ENCODE measurements at regions not wholly inside any gene's neighbourhood (a gene's known extent, or its start where the extent isn't known, plus 50 kb on each side); places are given as distances from the start of the nearest gene placed in this dataset.

GRCh38 chr7:66413379-66414114 is 208.4 kb downstream of the TPST1 start:
- ChIA-PET CTCF (interaction anchor here (0.5 to 1.7 kb wide), 9 partner anchors 8 to 600 kb away, joined by 3 to 5 read pairs (median 4); no protein-coding TSS in a partner anchor), POLR2A (interaction anchor here (0.6 to 1.3 kb wide), 5 partner anchors 79 to 1375 kb away, joined by 3 to 5 read pairs (median 4); partner anchors contain the start of gene KCTD7 (in 1 of the 2))
- H3K27ac Mint-ChIP-seq = peak overlapping the region in 1 of 2 donors; percentile 44
- Histone ChIP-seq H3K27ac (ENCODE audit: low read length) (peak overlapping the region; percentile 28), H3K4me1 (ENCODE audit: control insufficient read depth in 1 of 2, extremely low read depth in 1 of 2, insufficient read depth in 2 of 2, low read length in 2 of 2) (peaks cover 4 to 18% of the 10 kb centered on the region in 2 experiments), H3K4me3 (ENCODE audit: control insufficient read depth in 1 of 2, extremely low read depth in 1 of 2, low read length in 1 of 2) (peak overlapping the region; percentile 53 to 90), H3K36me3 (ENCODE audit: control insufficient read depth in 2 of 2, extremely low read depth in 1 of 2, insufficient read depth in 1 of 2, low read length in 1 of 2) (peaks cover 0 to 2% of the 10 kb centered on the region in 2 donors), H3K27me3 (replicated peaks in 1 of 2; ENCODE audit: control insufficient read depth in 2 of 2, extremely low read depth in 1 of 2, insufficient read depth in 2 of 2, low read length in 1 of 2) (no peaks in the 10 kb centered on the region), H3K9me3 (no peaks in the 10 kb centered on the region)
- H3K4me3 Mint-ChIP-seq = peak overlapping the region; percentile 71 to 82 (median 76)
- H3K27me3 Mint-ChIP-seq = no peaks in the 10 kb centered on the region
- H3K9me3 Mint-ChIP-seq = no peaks in the 10 kb centered on the region
- ATAC-seq (replicated peaks in 1 of 4) (peak; percentile 77 to 90 (median 84)), DNase-seq (peak; percentile 61 to 89 (median 84))
- WGBS (ENCODE audit: insufficient coverage) = 9% methylated on average over 44 of the region's 49 CpGs
- H3K4me1 Mint-ChIP-seq = peaks cover 8 to 15% (median 15%) of the 10 kb centered on the region in 3 donors
- peaks cover 10% of the 10 kb centered on the region for H3K36me3 Mint-ChIP-seq

- H3K4me1 Mint-ChIP-seq = peaks cover 8 to 15% (median 15%) of the 10 kb centered on the region in 3 donors
- H3K27me3 Mint-ChIP-seq = no peaks in the 10 kb centered on the region
- no peak for ATAC-seq (replicated peaks in 1 of 4)
- WGBS (ENCODE audit: insufficient coverage) = 80% methylated on average over 2 of the region's 4 CpGs
- H3K4me1 ChIP-seq (ENCODE audit: control insufficient read depth in 1 of 2, extremely low read depth in 1 of 2, insufficient read depth in 2 of 2, low read length in 2 of 2) = peaks cover 4 to 18% of the 10 kb centered on the region in 2 experiments
- H3K9me3 ChIP-seq = no peaks in the 10 kb centered on the region
- H3K9me3 Mint-ChIP-seq = no peaks in the 10 kb centered on the region
- H3K27ac ChIP-seq (ENCODE audit: low read length) = no peak overlapping the region
- no peak overlapping the region for H3K4me3 Mint-ChIP-seq
- no peak overlapping the region for H3K27ac Mint-ChIP-seq
- ChIA-PET POLR2A (no interaction called here), CTCF (no interaction called here)
- no peaks in the 10 kb centered on the region for H3K36me3 ChIP-seq (ENCODE audit: control insufficient read depth in 2 of 2, extremely low read depth in 1 of 2, insufficient read depth in 1 of 2, low read length in 1 of 2)
- no peak overlapping the region for H3K4me3 ChIP-seq (ENCODE audit: control insufficient read depth in 1 of 2, extremely low read depth in 1 of 2, low read length in 1 of 2)
- peaks cover 3% of the 10 kb centered on the region for H3K36me3 Mint-ChIP-seq
- H3K27me3 ChIP-seq (replicated peaks in 1 of 2; ENCODE audit: control insufficient read depth in 2 of 2, extremely low read depth in 1 of 2, insufficient read depth in 2 of 2, low read length in 1 of 2) = no peaks in the 10 kb centered on the region
- DNase-seq = no peak
Observed at GRCh38 chr7:66415659-66416265, 210.6 kb downstream of the TPST1 start.

- Mint-ChIP-seq H3K36me3 (peaks cover 7% of the 10 kb centered on the region), H3K4me1 (peaks cover 8 to 12% (median 11%) of the 10 kb centered on the region in 3 donors), H3K9me3 (no peaks in the 10 kb centered on the region), H3K27me3 (no peaks in the 10 kb centered on the region), H3K27ac (no peak overlapping the region), H3K4me3 (no peak overlapping the region)
- H3K4me3 ChIP-seq (ENCODE audit: control insufficient read depth in 1 of 2, extremely low read depth in 1 of 2, low read length in 1 of 2) = no peak overlapping the region
- ATAC-seq (replicated peaks in 1 of 4) = no peak
- CTCF ChIA-PET = interaction anchor here in 1 of 2 donors (0.6 kb wide), 1 partner anchor 12 kb away, joined by 4 read pairs; no protein-coding TSS in a partner anchor
- POLR2A ChIA-PET = no interaction called here
- H3K27ac ChIP-seq (ENCODE audit: low read length) = no peak overlapping the region
- no peak for DNase-seq
- H3K4me1 ChIP-seq (ENCODE audit: control insufficient read depth in 1 of 2, extremely low read depth in 1 of 2, insufficient read depth in 2 of 2, low read length in 2 of 2) = peaks cover 4 to 12% of the 10 kb centered on the region in 2 experiments
- H3K9me3 ChIP-seq = no peaks in the 10 kb centered on the region
- no peaks in the 10 kb centered on the region for H3K27me3 ChIP-seq (replicated peaks in 1 of 2; ENCODE audit: control insufficient read depth in 2 of 2, extremely low read depth in 1 of 2, insufficient read depth in 2 of 2, low read length in 1 of 2)
- no peaks in the 10 kb centered on the region for H3K36me3 ChIP-seq (ENCODE audit: control insufficient read depth in 2 of 2, extremely low read depth in 1 of 2, insufficient read depth in 1 of 2, low read length in 1 of 2)
- no CpG with 5 or more reads among the region's 3 CpGs for WGBS (ENCODE audit: insufficient coverage)
Observed at GRCh38 chr7:66418537-66418936, 210.1 kb upstream of the KCTD7 start.

GRCh38 chr7:66419210-66419609 is 209.5 kb upstream of the KCTD7 start:
- H3K4me3 Mint-ChIP-seq = no peak overlapping the region
- H3K27me3 Mint-ChIP-seq = no peaks in the 10 kb centered on the region
- no peaks in the 10 kb centered on the region for H3K27me3 ChIP-seq (replicated peaks in 1 of 2; ENCODE audit: control insufficient read depth in 2 of 2, extremely low read depth in 1 of 2, insufficient read depth in 2 of 2, low read length in 1 of 2)
- no peak overlapping the region for H3K27ac ChIP-seq (ENCODE audit: low read length)
- ChIA-PET POLR2A (interaction anchor here in 1 of 2 donors (0.6 to 0.7 kb wide), 2 partner anchors 321 to 358 kb away, joined by 3 to 7 read pairs; no protein-coding TSS in a partner anchor), CTCF (interaction anchor here in 1 of 2 donors (0.6 kb wide), 1 partner anchor 12 kb away, joined by 4 read pairs; no protein-coding TSS in a partner anchor)
- no peak overlapping the region for H3K4me3 ChIP-seq (ENCODE audit: control insufficient read depth in 1 of 2, extremely low read depth in 1 of 2, low read length in 1 of 2)
- H3K9me3 Mint-ChIP-seq = no peaks in the 10 kb centered on the region
- peaks cover 0 to 5% of the 10 kb centered on the region in 2 experiments for H3K4me1 ChIP-seq (ENCODE audit: control insufficient read depth in 1 of 2, extremely low read depth in 1 of 2, insufficient read depth in 2 of 2, low read length in 2 of 2)
- DNase-seq = no peak
- H3K36me3 ChIP-seq (ENCODE audit: control insufficient read depth in 2 of 2, extremely low read depth in 1 of 2, insufficient read depth in 1 of 2, low read length in 1 of 2) = no peaks in the 10 kb centered on the region
- peaks cover 10% of the 10 kb centered on the region for H3K36me3 Mint-ChIP-seq
- peaks cover 2 to 7% (median 5%) of the 10 kb centered on the region in 3 donors for H3K4me1 Mint-ChIP-seq
- no peak for ATAC-seq (replicated peaks in 1 of 4)
- no CpG with 5 or more reads among the region's 3 CpGs for WGBS (ENCODE audit: insufficient coverage)
- no peak overlapping the region for H3K27ac Mint-ChIP-seq
- H3K9me3 ChIP-seq = no peaks in the 10 kb centered on the region

- Mint-ChIP-seq H3K4me3 (no peak overlapping the region), H3K36me3 (peaks cover 29% of the 10 kb centered on the region), H3K27ac (no peak overlapping the region), H3K4me1 (no peaks in the 10 kb centered on the region), H3K9me3 (no peaks in the 10 kb centered on the region), H3K27me3 (no peaks in the 10 kb centered on the region)
- no peaks in the 10 kb centered on the region for H3K27me3 ChIP-seq (replicated peaks in 1 of 2; ENCODE audit: control insufficient read depth in 2 of 2, extremely low read depth in 1 of 2, insufficient read depth in 2 of 2, low read length in 1 of 2)
- ChIA-PET POLR2A (no interaction called here), CTCF (interaction anchor here in 1 of 2 donors (0.9 kb wide), 1 partner anchor 9 kb away, joined by 3 read pairs; no protein-coding TSS in a partner anchor)
- no peaks in the 10 kb centered on the region for H3K9me3 ChIP-seq
- H3K4me1 ChIP-seq (ENCODE audit: control insufficient read depth in 1 of 2, extremely low read depth in 1 of 2, insufficient read depth in 2 of 2, low read length in 2 of 2) = no peaks in the 10 kb centered on the region
- no peak overlapping the region for H3K27ac ChIP-seq (ENCODE audit: low read length)
- no peaks in the 10 kb centered on the region for H3K36me3 ChIP-seq (ENCODE audit: control insufficient read depth in 2 of 2, extremely low read depth in 1 of 2, insufficient read depth in 1 of 2, low read length in 1 of 2)
- no peak for ATAC-seq (replicated peaks in 1 of 4)
- DNase-seq = no peak
- no peak overlapping the region for H3K4me3 ChIP-seq (ENCODE audit: control insufficient read depth in 1 of 2, extremely low read depth in 1 of 2, low read length in 1 of 2)
- 70% methylated on average over 4 of the region's 8 CpGs for WGBS (ENCODE audit: insufficient coverage)
Observed at GRCh38 chr7:66421830-66422475, 206.7 kb upstream of the KCTD7 start.

GRCh38 chr7:66423729-66424128 is 205.0 kb upstream of the KCTD7 start:
- Mint-ChIP-seq H3K27me3 (no peaks in the 10 kb centered on the region), H3K4me3 (no peak overlapping the region), H3K9me3 (no peaks in the 10 kb centered on the region), H3K4me1 (no peaks in the 10 kb centered on the region), H3K27ac (no peak overlapping the region), H3K36me3 (peaks cover 38% of the 10 kb centered on the region)
- ATAC-seq (replicated peaks in 1 of 4) (no peak), DNase-seq (no peak)
- POLR2A ChIA-PET = no interaction called here
- Histone ChIP-seq H3K4me3 (ENCODE audit: control insufficient read depth in 1 of 2, extremely low read depth in 1 of 2, low read length in 1 of 2) (no peak overlapping the region), H3K27me3 (replicated peaks in 1 of 2; ENCODE audit: control insufficient read depth in 2 of 2, extremely low read depth in 1 of 2, insufficient read depth in 2 of 2, low read length in 1 of 2) (no peaks in the 10 kb centered on the region), H3K27ac (ENCODE audit: low read length) (no peak overlapping the region), H3K4me1 (ENCODE audit: control insufficient read depth in 1 of 2, extremely low read depth in 1 of 2, insufficient read depth in 2 of 2, low read length in 2 of 2) (no peaks in the 10 kb centered on the region), H3K9me3 (no peaks in the 10 kb centered on the region), H3K36me3 (ENCODE audit: control insufficient read depth in 2 of 2, extremely low read depth in 1 of 2, insufficient read depth in 1 of 2, low read length in 1 of 2) (peaks cover 0 to 1% of the 10 kb centered on the region in 2 donors)
- CTCF ChIA-PET = interaction anchor here in 1 of 2 donors (0.6 kb wide), 1 partner anchor 330 kb away, joined by 9 read pairs; no protein-coding TSS in a partner anchor
- WGBS (ENCODE audit: insufficient coverage) = no CpG with 5 or more reads among the region's 7 CpGs
